ENCODE measurements at regions not wholly inside any gene's neighbourhood (a gene's known extent, or its start where the extent isn't known, plus 50 kb on each side); places are given as distances from the start of the nearest gene placed in this dataset.

DNA sequence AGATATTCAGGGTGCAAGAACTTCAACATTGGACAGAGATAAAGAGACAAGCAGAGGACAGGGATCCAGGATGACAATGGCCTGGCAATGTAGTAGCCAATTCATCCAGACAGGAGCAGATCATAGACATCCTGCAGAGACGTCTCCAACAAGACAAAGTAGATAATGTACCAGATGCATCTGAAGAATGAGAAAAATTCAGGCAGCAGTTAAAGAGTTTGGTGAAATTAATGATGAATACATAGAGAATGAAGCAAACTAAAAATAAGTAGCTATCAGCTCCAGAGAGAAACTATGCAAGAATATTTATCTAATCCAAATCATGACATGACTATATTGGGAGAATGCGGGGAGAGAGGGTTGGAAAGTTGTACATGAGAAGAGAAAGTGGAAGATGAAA, 278.4 kb upstream of the DACH1 start:
- TF ChIP-seq CTCF (IDR thresholded peaks at IDR 0.05) (no peak), POLR2A (IDR thresholded peaks at IDR 0.05) (no peak)

Measured in esophagus squamous epithelium (tissue), 4 donors.